Activated CD4-positive, alpha-beta T cell treated with anti-CD3 and anti-CD28 coated beads, Interleukin-2, amount 50 U/mL, for 4 hours (primary cell): ENCODE measurements at regions not wholly inside any gene's neighbourhood (a gene's known extent, or its start where the extent isn't known, plus 50 kb on each side); places are given as distances from the start of the nearest gene placed in this dataset.

Experiments
- DNase-seq, 2 experiments: peaks; one replicate each; pipeline ENCODE4 v3.0.0-alpha.2; 2020

- no peak for DNase-seq
Measured at GRCh38 chr5:52731274-52732027, 56.3 kb upstream of the ITGA1 start.

GRCh38 chr5:52734557-52734956 is 53.2 kb upstream of the ITGA1 start:
- no peak for DNase-seq

GRCh38 chr5:52735139-52735538 is 52.6 kb upstream of the ITGA1 start:
- no peak for DNase-seq
